Progenitor cell of endocrine pancreas (in vitro differentiated cells): ENCODE measurements at regions not wholly inside any gene's neighbourhood (a gene's known extent, or its start where the extent isn't known, plus 50 kb on each side); places are given as distances from the start of the nearest gene placed in this dataset.

ENCODE experiments used
- DNase-seq: peaks from one replicate; pipeline ENCODE4 v3.0.0; 2021; ENCODE audit warnings: low spot score; ENCODE audit not compliant: unreplicated experiment
- H3K27ac Mint-ChIP-seq: 2 replicates; pipeline ENCODE4 v1.8.0; 2021; ENCODE audit warnings: mild to moderate bottlenecking, moderate library complexity, mixed read lengths
- H3K27me3 Mint-ChIP-seq: 2 replicates; pipeline ENCODE4 v1.8.0; 2021; ENCODE audit warnings: mixed read lengths
- H3K36me3 Mint-ChIP-seq: 2 replicates; pipeline ENCODE4 v1.8.0; 2022; ENCODE audit warnings: mixed read lengths; ENCODE audit not compliant: insufficient read depth
- H3K4me1 Mint-ChIP-seq: 2 replicates; pipeline ENCODE4 v1.8.0; 2021; ENCODE audit warnings: low read depth, mixed read lengths
- H3K4me3 Mint-ChIP-seq: 2 replicates; pipeline ENCODE4 v1.8.0; 2021; ENCODE audit warnings: low read depth, mild to moderate bottlenecking, moderate library complexity, mixed read lengths
- H3K9me3 Mint-ChIP-seq: 2 replicates; pipeline ENCODE4 v1.8.0; 2021; ENCODE audit warnings: low read depth, mixed read lengths
- TF ChIP-seq, protein P1 (sequence below): fragments of 200-600 bp; sonication (generic); IDR thresholded peaks from one replicate; pipeline ENCODE4 v1.5.0; 2021; ENCODE audit warnings: antibody characterized with exemption, mild to moderate bottlenecking; ENCODE audit not compliant: unreplicated experiment

DNA sequence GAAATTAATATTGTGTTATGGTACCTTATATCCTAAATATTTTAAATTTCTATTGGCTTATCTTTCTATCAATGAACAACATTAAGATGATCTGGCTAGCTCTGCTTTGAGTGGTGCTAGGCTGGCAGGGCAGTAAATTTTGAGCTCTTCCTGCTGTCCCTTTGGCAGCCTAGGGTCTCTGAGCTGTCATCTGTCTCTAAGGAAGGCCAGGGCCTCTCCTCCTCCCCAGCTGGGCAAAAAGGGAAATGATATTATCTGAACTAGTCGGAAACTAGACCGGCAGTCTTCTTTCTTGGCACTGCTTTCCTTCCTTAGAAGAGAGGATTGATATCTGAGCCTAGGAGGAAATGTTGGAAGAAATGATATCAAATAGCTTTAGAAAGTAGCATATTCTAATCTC is 176.7 kb upstream of the BTBD3 start:
- Mint-ChIP-seq H3K4me3 (no peak overlapping the region), H3K36me3 (no peaks in the 10 kb centered on the region), H3K27me3 (no peaks in the 10 kb centered on the region), H3K9me3 (no peaks in the 10 kb centered on the region), H3K27ac (no peak overlapping the region), H3K4me1 (no peaks in the 10 kb centered on the region)
- no peak for DNase-seq
- TF ChIP-seq, protein P1, sequence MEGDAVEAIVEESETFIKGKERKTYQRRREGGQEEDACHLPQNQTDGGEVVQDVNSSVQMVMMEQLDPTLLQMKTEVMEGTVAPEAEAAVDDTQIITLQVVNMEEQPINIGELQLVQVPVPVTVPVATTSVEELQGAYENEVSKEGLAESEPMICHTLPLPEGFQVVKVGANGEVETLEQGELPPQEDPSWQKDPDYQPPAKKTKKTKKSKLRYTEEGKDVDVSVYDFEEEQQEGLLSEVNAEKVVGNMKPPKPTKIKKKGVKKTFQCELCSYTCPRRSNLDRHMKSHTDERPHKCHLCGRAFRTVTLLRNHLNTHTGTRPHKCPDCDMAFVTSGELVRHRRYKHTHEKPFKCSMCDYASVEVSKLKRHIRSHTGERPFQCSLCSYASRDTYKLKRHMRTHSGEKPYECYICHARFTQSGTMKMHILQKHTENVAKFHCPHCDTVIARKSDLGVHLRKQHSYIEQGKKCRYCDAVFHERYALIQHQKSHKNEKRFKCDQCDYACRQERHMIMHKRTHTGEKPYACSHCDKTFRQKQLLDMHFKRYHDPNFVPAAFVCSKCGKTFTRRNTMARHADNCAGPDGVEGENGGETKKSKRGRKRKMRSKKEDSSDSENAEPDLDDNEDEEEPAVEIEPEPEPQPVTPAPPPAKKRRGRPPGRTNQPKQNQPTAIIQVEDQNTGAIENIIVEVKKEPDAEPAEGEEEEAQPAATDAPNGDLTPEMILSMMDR: no peak

DNA sequence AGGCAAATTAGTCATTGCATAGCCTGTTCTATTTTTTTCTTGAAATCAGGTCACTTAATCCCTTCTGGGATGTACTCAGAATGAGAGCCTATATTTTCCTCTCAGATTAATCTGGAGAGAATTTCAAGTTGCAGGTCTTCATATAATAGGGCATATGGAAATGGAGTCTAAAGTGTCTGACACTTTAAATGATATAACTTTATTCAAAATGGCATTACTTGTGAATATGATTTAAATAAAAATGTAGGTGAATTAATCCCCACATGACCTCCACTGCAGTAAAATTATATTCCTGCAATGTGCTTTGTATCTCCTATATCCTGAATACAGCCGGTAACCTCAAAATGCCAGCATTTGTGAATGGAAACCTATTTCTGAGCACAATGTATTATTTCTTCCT is 172.5 kb upstream of the BTBD3 start:
- no peaks in the 10 kb centered on the region for H3K36me3 Mint-ChIP-seq
- no peaks in the 10 kb centered on the region for H3K4me1 Mint-ChIP-seq
- no peak overlapping the region for H3K27ac Mint-ChIP-seq
- TF ChIP-seq, protein P1: no peak
- H3K4me3 Mint-ChIP-seq: no peak overlapping the region
- H3K9me3 Mint-ChIP-seq: no peaks in the 10 kb centered on the region
- DNase-seq: no peak
- no peaks in the 10 kb centered on the region for H3K27me3 Mint-ChIP-seq

DNA sequence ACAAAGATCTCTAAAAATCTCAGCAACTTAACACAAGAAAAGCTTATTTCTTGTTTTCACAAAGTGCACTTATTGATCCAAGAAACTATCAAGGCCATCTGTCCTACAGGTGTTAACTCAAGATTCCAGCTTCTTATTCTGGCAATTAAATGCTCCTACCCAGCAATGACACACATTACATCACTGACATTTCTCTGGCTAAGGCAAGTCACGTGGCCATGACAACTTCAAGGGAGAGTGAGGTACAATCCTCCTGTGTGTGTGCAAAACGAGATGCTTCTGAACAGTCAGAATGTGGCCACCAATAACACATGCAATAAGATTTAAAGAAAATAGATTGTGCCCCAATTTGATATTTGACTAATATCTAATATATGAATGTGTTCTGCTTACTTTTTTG is 169.3 kb upstream of the BTBD3 start:
- Mint-ChIP-seq H3K27me3 (no peaks in the 10 kb centered on the region), H3K4me1 (no peaks in the 10 kb centered on the region), H3K4me3 (no peak overlapping the region), H3K36me3 (no peaks in the 10 kb centered on the region), H3K27ac (no peak overlapping the region), H3K9me3 (peaks cover 10% of the 10 kb centered on the region)
- DNase-seq: no peak
- TF ChIP-seq, protein P1: no peak

DNA sequence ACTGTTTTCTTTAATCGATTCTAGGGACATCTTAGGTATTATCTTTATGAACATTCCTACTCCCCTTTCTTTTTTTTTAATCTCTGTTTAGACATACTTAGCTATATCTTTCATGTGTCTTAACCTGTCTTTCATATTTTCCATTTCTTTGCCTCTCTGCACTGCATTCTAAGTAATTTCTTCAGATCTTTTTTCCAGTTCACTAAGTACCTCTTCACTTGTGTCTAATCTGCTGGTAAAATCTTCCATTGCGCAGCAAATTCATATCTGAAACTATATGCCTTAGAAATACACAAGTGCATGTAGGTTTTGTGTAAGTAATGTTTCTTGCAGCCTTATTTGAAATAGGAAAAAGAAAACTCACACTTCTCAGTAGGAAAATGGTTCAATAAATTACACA is 165.4 kb upstream of the BTBD3 start:
- H3K27ac Mint-ChIP-seq: no peak overlapping the region
- no peaks in the 10 kb centered on the region for H3K27me3 Mint-ChIP-seq
- no peak overlapping the region for H3K4me3 Mint-ChIP-seq
- TF ChIP-seq, protein P1: no peak
- no peak for DNase-seq
- no peaks in the 10 kb centered on the region for H3K36me3 Mint-ChIP-seq
- peaks cover 10% of the 10 kb centered on the region for H3K9me3 Mint-ChIP-seq
- H3K4me1 Mint-ChIP-seq: no peaks in the 10 kb centered on the region

DNA sequence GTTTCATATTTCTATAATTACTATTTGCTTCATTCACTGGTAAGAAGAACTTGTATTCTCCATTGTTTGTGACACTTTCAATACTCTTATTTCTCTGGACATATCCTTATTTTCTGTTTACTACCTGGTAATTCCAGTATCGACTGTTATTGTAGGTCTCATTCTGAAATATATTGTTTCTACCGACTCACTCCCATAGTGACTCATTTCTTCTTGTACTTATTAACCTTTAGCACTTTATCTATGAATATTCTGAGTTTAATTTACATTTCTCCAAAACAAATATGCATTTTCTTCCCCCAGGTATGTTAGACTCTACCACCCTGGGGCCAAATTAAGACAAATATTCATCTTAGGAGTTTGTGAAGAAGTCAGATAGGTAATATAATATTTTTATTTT is 164.5 kb upstream of the BTBD3 start:
- Mint-ChIP-seq H3K9me3 (peaks cover 13% of the 10 kb centered on the region), H3K4me1 (no peaks in the 10 kb centered on the region), H3K27ac (no peak overlapping the region), H3K4me3 (no peak overlapping the region), H3K36me3 (no peaks in the 10 kb centered on the region), H3K27me3 (no peaks in the 10 kb centered on the region)
- TF ChIP-seq, protein P1: no peak
- DNase-seq: no peak

DNA sequence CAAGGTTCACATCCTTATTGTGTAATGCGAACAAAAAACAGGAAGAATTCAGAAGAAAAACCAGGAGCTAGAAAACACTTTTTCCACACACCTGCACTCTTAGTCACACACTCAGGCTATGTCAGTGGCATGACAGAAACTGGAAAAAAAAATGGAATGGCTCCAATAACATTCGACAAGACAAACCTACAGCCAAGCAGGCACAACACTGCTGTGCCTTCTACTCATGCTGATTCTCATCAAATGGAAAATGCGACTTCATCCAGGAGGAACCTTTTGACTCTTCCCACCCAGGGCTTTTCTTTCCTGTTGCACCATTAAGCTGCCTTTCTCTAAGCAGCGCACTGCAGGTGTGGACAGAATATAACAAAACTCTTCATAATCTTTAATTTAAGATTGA is 163.2 kb upstream of the BTBD3 start:
- H3K27ac Mint-ChIP-seq: peak overlapping the region; percentile 44

More for the DNA sequence above, 163.2 kb upstream of the BTBD3 start:
- no peaks in the 10 kb centered on the region for H3K36me3 Mint-ChIP-seq
- H3K27me3 Mint-ChIP-seq: no peaks in the 10 kb centered on the region
- peaks cover 13% of the 10 kb centered on the region for H3K9me3 Mint-ChIP-seq
- no peaks in the 10 kb centered on the region for H3K4me1 Mint-ChIP-seq
- TF ChIP-seq, protein P1: no peak
- no peak for DNase-seq
- H3K4me3 Mint-ChIP-seq: no peak overlapping the region
